D721Med (cell line): ENCODE measurements at regions not wholly inside any gene's neighbourhood (a gene's known extent, or its start where the extent isn't known, plus 50 kb on each side); places are given as distances from the start of the nearest gene placed in this dataset.

Experiments
- DNase-seq: peaks from one replicate; pipeline ENCODE4 v3.0.0; 2011; ENCODE audit warnings: low spot score; ENCODE audit not compliant: insufficient read length
- FAIRE-seq: peaks from 2 replicates; lab custom pipeline; 2011; peaks lifted over from hg19 to GRCh38; lab: Jason Lieb, UNC
- TF ChIP-seq, protein P1 (sequence below): IDR thresholded peaks from 2 replicates; pipeline ENCODE4 v1.5.1; 2012; ENCODE audit warnings: mild to moderate bottlenecking, control low read depth; ENCODE audit not compliant: insufficient read depth; ENCODE audit errors: missing control alignments

DNA sequence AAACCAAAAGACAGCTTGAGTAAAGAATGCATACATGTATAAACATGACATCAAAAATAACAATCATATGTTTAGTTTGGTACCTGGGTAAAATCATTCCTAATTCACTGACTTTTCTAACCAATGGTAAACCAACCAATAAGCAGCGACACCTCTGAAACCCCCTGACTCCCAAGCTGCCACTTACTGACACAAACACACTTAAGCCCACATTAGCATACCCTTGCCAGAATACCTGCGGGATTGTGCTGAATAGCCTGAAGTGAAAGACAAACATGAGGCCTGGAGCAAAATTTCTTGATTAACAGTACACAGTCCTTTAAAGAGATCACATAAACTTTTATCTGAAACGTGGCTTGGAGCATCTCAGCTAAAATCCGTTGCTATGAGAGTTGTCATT lies 902.9 kb downstream of the TMEM182 start:
- DNase-seq (no peak), FAIRE-seq (no peak)
- TF ChIP-seq, protein P1, sequence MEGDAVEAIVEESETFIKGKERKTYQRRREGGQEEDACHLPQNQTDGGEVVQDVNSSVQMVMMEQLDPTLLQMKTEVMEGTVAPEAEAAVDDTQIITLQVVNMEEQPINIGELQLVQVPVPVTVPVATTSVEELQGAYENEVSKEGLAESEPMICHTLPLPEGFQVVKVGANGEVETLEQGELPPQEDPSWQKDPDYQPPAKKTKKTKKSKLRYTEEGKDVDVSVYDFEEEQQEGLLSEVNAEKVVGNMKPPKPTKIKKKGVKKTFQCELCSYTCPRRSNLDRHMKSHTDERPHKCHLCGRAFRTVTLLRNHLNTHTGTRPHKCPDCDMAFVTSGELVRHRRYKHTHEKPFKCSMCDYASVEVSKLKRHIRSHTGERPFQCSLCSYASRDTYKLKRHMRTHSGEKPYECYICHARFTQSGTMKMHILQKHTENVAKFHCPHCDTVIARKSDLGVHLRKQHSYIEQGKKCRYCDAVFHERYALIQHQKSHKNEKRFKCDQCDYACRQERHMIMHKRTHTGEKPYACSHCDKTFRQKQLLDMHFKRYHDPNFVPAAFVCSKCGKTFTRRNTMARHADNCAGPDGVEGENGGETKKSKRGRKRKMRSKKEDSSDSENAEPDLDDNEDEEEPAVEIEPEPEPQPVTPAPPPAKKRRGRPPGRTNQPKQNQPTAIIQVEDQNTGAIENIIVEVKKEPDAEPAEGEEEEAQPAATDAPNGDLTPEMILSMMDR: no peak

DNA sequence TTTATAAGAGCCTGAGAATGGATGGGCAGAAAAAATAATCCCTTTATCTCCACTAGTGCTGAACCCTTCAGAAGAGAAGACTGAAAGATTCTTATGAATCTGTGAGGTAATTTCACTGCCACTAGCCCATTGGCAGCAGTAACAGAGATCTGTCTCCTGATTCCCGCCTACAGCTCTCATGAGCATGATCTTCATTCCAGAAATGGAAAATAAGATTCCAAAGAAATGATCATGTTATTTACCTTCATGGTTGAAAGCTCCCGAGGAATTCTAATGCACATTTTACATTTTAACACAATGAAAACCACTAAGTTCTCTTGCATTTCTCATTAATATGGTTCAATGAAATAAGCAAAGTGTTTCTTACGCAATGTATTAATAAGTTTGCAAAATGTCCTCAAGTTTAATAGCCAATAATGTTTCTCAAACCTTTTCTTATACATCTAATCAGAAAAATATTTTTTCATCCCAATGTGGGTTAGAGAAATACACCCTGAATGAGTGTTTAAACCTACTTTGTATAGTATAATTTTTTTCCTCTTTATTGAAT lies 905.6 kb downstream of the TMEM182 start:
- DNase-seq: no peak
- TF ChIP-seq, protein P1: no peak
- no peak for FAIRE-seq

DNA sequence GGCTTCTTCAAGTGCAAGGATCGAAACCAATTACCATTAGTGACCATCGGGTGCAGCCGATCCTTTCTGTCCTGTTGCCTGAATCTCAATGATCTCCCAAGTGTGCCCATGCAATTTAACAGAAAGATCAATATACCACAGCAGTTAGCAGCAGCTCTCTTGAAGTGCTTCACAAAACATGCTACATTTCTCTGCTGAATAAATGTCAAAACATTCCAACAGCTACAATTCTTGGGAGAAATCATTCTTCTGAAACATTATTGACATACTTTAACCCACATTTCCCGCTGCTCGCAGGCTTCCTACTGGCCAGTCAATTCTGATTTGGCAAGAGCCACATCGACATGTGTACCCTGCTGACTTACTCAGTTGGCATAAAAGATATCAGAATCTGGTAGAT lies 907.7 kb downstream of the TMEM182 start:
- DNase-seq (no peak), FAIRE-seq (peak; percentile 29)
- TF ChIP-seq, protein P1: no peak
